Epithelial cell of esophagus (primary cell): ENCODE measurements at regions not wholly inside any gene's neighbourhood (a gene's known extent, or its start where the extent isn't known, plus 50 kb on each side); places are given as distances from the start of the nearest gene placed in this dataset.

Source experiments
- DNase-seq: peaks from one replicate; pipeline ENCODE4 v3.0.0; 2010; ENCODE audit warnings: low read depth
- H3K4me3 ChIP-seq: 2 replicates; pipeline ENCODE4 v1.5.1; 2011; ENCODE audit warnings: mild to moderate bottlenecking, low read length, control low read depth
- CTCF ChIP-seq: IDR thresholded peaks from 2 replicates; pipeline ENCODE4 v1.5.1; 2011; ENCODE audit warnings: low read depth, mild to moderate bottlenecking, low read length, control low read depth, inconsistent platforms; ENCODE audit not compliant: insufficient read depth; ENCODE audit errors: missing control alignments

- TF ChIP-seq CTCF, result no peak
- no peak for DNase-seq
- no peak overlapping the region for H3K4me3 ChIP-seq
These were observed 123.5 kb downstream of the RASGEF1B start for GRCh38 chr4:81348086-81348777.

GRCh38 chr4:81346719-81347118 lies 125.0 kb downstream of the RASGEF1B start:
- no peak overlapping the region for H3K4me3 ChIP-seq
- no peak for TF ChIP-seq CTCF
- no peak for DNase-seq

GRCh38 chr4:81343536-81343935 lies 128.2 kb downstream of the RASGEF1B start:
- TF ChIP-seq CTCF, result no peak
- DNase-seq, result no peak
- H3K4me3 ChIP-seq, result no peak overlapping the region

GRCh38 chr4:81343046-81343445 lies 128.0 kb upstream of the PRKG2 start:
- H3K4me3 ChIP-seq, result no peak overlapping the region
- no peak for TF ChIP-seq CTCF
- no peak for DNase-seq

- no peak for DNase-seq
- no peak for TF ChIP-seq CTCF
- no peak overlapping the region for H3K4me3 ChIP-seq
These were observed 122.2 kb upstream of the PRKG2 start for GRCh38 chr4:81337211-81337610.

GRCh38 chr4:81335122-81335912 lies 120.3 kb upstream of the PRKG2 start:
- H3K4me3 ChIP-seq, result no peak overlapping the region
- TF ChIP-seq CTCF, result no peak
- no peak for DNase-seq
